ENCODE measurements at regions not wholly inside any gene's neighbourhood (a gene's known extent, or its start where the extent isn't known, plus 50 kb on each side); places are given as distances from the start of the nearest gene placed in this dataset.
"Not testable (repeated sequence)": the region's sequence is repeated elsewhere in the genome, so short reads cannot be mapped to it uniquely, and the experiment has no call there.

DNA sequence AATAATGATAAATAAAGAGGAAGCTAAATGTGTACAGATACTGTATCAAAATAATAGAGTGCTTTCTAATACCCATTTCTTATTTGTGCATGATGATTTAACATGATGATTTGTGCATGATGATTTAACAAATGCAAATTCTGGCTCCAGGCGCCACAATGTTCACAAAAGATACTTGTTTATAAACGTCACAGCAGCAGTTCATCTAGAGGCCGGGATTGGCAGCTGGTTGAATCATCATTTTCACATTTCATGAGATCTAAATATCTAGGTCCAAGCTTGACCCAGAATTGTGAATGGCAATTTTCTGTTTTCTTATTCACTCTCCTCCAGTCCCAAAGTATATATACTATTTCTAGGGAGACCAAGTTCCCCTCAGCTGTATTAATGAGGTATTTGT lies 322.0 kb downstream of the SUCLG1 start:
- DNase-seq (ENCODE audit: low read depth in 3 of 3): no peak

DNA sequence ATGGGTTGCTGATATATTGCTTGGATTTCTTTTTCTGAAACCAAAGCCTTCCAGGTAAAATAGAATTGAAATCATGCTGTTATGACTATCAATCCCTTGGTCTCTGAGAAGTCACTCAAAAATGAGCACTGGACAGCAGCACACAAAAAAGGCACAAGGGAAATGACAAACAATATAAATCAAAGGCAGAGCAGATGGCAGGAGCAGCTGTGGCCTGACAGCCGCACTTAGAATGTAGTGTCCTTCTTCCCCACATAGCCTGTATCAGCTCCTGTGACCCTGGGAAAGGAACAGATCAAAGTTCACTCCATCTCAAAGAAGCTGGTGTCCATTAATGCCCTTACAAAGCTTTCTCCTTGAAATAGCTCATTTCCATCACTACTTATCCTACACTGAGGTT lies 326.7 kb downstream of the SUCLG1 start:
- no peak for DNase-seq (ENCODE audit: low read depth in 3 of 3)

DNA sequence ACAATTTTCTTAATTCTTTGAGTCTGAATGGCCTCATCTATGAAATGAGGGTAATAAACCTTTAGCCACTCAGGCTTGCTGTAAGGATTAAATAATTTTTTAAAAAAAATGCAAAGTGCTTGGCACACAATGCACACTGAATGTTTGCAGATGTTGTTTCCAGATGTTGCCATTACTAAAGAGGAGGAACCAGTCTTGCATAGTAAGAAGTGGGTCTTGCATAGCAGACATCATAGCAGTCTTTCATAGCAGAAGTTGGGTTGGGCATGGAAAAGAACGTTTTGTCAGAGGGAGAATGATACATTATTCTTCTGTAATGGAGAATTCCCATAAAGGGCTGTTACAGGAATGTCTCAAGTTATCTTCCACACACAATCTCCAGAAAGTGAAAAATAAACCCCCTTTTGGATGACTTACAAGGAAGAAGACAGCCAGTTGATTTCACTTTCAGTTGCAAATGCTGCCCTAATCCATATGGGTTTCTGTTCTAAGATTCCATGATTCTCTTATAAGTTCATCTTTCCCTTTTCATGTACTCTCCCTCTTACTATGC lies 327.7 kb downstream of the SUCLG1 start:
- DNase-seq (ENCODE audit: low read depth in 3 of 3): no peak

DNA sequence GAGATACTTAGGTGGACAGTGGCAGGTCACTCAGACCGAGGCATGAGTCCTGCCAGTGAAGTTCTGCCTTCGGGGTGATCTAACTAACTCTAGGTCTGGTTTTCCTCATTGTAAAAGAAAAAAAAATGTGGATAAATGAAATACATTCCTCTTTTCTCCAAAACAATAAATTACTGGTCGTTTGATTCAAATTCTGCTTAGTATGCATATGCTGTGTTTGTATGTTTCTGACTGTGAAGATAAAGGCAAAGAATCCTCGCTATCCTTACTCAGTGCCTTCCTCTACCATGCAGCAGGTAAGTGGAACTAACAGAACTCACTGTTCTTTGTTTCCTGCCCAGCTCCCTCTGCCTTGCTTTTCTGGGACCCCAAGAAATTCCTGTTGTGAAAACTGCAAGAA lies 330.1 kb downstream of the SUCLG1 start:
- DNase-seq (ENCODE audit: low read depth in 3 of 3): no peak

DNA sequence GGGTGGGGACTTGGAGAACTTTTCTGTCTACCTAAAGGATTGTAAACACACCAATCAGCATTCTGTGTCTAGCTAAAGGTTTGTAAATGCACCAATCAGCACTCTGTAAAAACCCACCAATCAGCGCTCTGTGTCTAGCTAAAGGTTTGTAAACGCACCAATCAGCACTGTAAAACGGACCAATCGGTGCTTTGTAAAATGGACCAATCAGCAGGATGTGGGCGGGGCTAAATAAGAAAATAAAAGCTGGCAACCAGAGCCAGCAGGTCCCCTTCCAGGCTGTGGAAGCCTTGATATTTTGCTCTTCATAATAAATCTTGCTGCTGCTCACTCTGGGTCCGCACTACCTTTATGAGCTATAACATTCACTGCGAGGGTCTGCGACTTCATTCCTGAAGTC lies 331.3 kb downstream of the SUCLG1 start:
- not testable (repeated sequence) for DNase-seq (ENCODE audit: low read depth in 3 of 3)

DNA sequence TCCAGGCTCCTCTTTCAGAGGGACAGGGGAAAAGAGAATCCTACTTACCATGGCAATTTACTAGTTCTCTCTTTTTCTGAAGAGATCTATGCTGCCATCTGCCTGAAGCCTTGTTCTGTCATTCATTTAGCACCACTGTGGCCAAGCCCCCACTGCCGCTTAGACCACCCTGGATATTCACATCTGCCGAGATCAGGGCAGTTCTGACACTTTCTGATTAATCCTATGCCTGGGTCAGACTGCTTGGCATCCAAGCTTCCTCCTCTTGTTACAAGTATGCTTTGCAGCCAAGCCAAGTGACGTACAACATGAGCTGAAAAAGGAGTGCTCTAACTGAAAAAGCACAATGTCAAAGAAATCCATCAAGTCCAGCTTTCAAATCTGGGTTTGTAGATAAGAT lies 332.6 kb downstream of the SUCLG1 start:
- no peak for DNase-seq (ENCODE audit: low read depth in 3 of 3)

DNA sequence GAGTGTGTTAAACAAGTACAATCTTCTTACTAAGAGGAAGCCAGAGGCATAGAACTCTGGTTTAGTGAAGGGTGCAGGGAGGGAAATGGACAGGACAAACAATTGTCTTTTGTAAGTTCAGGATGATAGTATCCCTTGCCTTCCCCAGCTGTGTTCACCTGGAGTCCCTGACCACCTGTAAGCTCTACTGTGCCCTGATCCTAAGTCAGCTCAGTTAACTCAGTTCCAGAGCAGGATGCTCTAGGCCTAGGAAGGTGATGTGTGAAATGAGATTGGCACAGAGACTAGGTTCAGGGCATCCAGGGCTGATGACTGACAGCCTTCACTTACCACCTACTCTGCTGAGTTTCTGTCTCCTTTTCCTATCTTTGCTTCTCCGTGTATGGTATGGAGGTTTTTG lies 333.0 kb downstream of the SUCLG1 start:
- DNase-seq (ENCODE audit: low read depth in 3 of 3): no peak

DNA sequence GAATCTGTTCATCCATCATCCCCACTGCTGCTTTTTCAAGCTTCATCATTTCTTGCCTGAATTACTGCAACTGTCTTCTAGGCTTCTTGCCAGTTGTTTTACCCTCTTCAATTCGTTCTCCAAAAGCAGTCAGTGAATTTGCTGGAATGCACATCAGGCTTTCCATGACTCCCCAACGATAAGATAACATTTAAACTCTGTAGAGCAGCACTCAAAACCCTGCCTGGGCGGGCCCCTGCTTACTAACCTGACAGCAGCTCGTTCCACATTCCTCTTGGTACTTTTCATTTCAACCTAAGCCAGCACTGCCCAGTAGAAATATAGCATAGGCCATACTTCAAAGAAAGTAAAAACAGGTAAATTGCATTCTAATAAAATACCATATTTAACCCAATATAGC lies 342.9 kb downstream of the SUCLG1 start:
- no peak for DNase-seq (ENCODE audit: low read depth in 3 of 3)

DNA sequence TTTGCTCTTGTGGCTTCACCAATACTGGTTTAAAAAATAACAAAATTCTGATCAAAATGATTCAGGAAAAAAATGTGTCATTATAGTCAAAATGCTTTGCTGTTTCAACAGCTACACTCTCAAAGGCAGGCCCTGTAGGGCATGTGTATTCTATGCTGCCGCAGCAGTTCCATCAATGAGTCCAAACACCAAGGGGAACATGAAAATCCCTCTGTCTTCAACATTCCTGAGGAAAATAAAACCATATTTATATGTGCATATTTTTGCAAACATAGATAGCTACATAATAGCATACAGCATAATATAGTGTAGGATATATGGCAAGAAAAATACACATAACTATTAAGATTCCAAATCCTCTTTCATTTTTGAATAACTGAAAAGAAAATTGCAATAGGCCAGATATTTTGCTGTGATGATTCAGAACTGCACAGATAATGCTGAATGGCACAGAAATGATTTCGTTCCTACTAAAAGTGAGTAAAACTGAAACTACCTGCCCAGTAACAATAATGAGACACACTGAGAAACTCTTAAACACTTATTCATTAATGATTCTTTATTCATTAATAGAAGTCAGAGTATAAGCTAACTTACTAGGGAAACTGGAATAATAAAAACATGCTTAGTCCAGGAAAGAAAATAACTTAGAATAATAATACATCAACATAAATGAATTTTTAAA lies 343.8 kb downstream of the SUCLG1 start:
- DNase-seq (ENCODE audit: low read depth in 3 of 3): no peak

DNA sequence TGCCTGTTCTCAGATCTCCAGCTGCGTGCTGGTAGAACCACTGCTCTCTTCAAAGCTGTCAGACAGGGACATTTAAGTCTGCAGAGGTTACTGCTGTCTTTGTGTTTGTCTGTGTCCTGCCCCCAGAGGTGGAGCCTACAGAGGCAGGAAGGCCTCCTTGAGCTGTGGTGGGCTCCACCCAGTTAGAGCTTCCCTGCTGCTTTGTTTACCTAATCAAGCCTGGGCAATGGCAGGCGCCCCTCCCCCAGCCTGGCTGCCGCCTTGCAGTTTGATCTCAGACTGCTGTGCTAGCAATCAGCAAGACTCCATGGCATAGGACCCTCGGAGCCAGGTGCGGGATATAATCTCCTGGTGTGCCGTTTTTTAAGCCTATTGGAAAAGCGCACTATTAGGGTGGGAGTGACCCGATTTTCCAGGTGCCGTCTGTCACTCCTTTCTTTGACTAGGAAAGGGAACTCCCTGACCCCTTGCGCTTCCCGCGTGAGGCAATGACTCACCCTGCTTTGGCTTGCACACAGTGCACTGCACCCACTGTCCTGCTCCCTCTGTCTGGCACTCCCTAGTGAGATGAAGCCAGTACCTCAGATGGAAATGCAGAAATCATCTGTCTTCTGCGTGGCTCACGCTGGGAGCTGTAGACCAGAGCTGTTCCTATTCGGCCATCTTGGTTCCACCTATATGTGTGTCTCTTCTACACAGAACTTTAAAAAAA lies 355.1 kb downstream of the SUCLG1 start:
- DNase-seq (ENCODE audit: low read depth in 3 of 3): not testable (repeated sequence)

DNA sequence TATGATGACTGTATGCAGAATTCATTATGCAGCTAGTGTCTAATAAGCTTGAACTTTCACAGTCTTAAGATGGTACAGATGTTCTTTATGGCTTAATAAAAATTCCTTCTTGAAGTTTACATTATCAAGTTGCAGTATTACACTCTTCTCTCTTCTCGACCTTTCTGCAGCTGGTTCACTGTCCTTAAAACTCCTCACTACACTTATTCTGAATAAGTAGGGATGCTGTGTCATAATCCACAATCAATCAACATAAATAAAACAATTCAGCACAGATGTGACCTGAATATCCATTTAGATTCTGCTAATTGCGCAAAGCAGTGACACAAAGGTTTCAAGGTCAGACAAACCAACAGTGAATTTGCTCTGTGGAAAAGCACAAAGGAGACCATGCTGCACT lies 356.8 kb downstream of the SUCLG1 start:
- no peak for DNase-seq (ENCODE audit: low read depth in 3 of 3)

DNA sequence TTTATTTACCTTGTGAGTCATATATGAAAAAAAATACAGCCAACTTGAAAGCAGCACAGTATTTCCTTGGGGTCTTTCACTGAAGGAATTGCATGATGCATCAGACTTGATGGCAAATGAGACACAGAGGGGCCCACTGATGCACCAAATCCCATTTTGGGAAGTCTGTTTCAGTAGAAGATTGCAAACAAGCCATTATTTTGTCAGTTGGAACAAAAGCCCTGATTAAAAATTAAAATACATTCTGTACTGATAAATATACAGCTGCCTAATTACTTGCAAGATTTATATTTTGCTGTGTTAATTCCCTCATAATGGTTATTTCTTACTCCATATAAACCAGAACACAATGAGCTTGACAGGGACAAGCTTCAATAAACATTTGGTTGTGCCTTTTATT lies 370.4 kb downstream of the SUCLG1 start:
- DNase-seq (ENCODE audit: low read depth in 3 of 3): no peak

DNA sequence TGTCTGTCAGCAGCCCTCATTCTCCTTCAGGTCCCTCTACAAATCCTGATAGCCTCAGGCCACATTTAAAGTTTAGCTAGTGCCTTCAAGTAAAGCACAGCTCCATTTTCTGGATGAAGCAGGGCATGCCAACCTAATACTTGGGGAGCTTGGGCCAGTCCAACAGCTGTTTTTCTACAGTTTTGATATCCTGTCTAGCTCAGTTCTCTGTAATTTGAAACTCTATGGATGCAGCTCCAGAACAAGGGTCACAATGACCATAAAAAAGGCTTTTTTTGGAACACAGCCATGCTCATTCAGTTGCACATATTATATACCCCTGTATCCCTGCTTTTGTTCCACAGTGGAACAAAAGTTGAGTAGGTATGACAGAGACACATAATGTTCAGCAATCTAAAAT lies 373.5 kb downstream of the SUCLG1 start:
- DNase-seq (ENCODE audit: low read depth in 3 of 3): no peak

DNA sequence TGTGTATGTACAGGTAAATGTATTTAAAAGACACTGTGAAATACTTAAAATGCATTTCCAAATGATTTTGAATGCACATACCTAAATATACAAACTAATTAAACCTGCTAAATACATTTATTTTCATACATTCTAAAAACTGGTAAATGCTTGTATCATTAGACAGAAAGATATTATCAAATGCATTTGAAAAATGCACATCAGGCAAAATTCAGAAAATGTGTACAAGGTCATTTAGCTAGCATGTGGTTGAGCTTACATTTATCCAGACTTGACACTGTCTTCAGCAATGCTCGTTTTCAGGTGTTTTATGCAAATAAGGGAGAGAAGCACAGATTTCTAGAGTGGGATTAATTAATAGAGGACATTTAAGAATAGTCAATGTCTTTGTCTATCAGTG lies 374.2 kb downstream of the SUCLG1 start:
- no peak for DNase-seq (ENCODE audit: low read depth in 3 of 3)

DNA sequence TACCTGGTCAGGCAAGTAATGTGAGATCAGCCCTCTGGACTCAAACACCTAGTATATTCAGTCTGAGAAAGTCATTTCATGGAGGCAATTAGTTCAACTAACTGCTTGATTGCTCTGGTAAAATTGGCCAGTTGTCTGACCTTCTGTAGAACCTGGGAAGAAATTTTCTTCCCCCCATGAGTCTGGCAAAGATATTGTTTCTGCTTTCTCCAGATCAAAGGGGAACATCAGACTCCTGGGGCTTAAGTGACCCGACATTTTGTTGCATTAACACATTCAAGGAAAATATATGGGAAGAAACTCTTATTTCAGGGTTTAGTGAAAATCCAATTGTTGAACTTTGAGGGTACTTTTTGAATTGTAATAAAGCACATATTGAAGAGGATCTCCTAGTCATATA lies 375.1 kb downstream of the SUCLG1 start:
- DNase-seq (ENCODE audit: low read depth in 3 of 3): no peak

DNA sequence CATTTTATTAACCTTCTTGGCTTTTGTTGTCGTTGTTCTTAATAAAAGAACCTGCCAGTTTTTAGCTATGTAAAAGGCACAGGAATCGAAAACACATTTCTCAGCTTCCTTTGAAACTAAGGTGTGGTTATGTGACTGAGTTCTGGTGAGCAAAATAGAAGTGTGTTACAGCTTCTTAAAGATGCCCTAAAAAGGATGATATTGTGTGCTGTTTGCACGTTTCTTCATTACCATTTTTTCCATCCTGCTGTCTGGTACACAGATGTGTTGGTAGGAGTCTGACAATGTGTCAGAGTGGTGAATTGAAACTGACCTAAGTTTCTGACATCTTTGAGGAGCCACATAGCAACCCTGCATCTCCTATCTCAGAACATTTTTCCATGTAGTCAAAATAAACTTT lies 380.6 kb downstream of the SUCLG1 start:
- DNase-seq (ENCODE audit: low read depth in 3 of 3): no peak

DNA sequence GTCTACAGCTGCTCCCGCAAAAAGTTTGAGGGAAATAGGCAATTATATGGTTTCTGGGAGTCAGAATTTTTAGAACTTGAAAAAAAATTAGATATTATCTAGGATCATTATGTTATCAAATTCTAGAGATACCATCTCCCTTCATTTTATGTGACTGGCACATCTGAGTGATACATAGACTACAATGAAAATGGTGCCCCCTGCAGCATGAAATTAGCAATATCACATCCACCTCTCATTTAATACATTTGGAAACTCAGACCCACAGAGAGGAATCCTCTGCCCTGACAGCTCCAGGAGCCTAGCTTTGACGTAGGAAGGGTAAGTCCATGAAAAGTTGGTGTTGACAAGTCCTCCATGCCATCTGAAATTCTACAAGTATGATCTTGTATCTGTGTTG lies 381.6 kb downstream of the SUCLG1 start:
- DNase-seq (ENCODE audit: low read depth in 3 of 3): no peak

DNA sequence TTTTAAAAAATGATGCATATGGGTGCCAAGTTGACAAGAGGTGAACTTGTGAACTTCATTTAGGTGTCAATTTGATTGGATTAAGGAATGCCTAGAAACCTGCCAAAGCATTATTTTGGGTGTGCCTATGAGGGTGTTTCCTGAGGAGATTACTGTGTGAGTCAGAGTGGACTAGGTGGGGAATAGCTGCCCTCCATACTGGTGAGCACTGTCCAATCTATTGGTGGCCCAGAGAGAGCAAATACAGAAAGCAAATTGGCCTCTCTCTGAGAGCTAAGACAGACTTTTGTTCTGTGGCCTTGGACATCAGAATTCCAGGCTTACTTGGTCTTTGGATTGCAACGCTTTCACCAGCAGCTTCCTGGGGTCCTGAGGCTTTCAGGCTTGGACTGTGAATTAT lies 388.0 kb downstream of the SUCLG1 start:
- DNase-seq (ENCODE audit: low read depth in 3 of 3): no peak

DNA sequence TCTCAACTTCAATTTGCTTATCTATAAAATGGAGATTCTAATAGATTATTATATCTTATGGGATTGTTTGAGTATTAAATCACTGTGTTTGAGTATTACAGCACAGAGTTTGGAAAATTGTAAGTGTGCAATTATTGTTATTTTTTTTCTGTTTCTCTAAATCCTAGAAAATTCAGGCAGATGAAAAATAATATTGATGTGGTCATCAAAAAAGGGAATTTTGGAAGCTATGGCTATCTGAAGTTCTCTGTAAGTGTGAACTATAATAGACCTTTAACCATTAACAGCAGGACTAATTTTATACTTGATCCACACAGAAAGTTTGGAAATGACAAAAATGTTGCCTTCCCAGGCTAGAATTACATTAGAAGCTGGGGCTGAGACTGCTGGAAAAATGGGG lies 393.2 kb downstream of the SUCLG1 start:
- DNase-seq (ENCODE audit: low read depth in 3 of 3): no peak

DNA sequence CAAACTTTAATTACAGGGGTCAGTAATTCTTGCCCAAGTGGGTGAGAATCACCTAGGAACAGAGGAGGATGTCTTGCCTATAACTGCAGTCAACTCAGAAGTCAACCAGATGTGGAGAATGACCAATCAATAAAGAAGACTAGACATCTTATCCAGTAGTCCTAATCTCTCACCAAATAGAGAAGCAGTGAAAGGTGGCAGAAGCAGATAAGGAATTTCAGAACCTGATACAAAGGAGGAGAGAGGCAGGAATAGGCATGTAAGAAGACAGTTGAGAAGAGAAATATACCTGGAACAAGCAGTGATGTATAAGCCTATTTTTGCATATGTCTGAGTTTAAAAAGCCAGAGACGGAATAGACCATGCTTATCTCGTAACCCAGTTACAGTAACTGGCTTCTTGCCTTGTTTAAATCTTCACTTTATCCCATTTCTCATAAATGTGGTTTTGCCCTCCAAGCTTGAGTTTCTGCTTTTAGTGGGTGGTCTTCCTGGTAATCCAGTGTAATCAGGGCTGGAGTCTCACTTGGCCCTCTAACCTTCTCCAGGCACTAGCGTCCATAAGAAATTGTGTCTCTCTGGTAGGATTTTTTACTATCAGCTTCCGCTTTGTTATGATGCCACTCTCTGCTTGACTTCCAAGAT lies 401.0 kb downstream of the SUCLG1 start:
- DNase-seq (ENCODE audit: low read depth in 3 of 3): no peak

DNA sequence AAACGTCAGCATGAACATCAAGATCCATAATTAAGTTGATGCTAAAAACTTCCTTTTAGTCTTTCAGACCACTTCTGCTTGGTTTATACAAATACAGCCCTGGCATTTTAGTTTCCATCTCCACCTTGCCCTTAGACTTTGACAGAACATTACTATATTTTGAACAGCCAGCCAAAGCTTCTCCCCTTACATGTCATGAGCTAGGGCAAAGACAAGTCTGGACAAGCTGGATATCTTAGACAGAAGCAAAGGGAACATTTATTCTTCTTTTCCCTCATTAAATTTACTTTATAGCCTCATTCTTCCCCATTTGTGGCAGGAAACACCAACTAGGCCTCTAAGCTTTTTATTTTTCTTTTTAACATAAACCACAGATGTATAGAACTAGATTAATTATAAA lies 403.3 kb downstream of the SUCLG1 start:
- DNase-seq (ENCODE audit: low read depth in 3 of 3): no peak

DNA sequence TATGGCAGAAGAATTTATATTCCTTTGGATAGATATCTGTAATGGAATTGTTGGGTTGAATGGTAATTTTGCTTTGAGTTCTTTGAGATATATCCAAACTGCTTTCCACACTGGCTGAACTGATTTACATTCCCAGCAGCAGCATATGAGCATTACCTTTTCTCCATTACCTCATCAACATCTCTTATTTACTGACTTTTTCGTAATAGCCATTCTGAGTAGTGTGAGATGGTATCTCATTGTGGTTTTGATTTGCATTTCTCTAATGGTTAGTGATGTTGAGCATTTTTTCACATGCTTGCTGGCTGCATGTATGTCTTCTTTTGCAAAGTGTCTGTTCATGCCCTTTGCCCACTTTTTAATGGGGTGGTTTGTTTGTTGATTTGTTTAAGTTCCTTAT lies 404.5 kb downstream of the SUCLG1 start:
- DNase-seq (ENCODE audit: low read depth in 3 of 3): not testable (repeated sequence)

DNA sequence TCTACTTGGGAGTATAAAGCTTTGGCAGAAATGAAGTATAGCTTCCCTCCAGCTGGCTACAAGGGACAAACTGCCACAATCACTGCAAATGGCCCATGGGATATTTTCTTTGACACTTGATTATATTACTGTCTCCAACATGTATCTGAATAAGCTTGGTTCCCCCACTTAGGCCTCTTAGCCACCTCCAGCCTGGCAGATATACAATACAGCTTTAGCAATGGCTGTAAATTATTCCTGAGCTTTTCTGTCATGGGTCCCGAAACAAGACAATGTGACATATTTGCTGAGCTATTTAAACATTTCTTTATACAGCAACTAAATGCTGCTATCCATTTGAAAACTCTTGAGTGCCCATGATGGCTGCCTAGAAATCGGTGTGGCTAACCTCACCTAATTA lies 406.2 kb downstream of the SUCLG1 start:
- DNase-seq (ENCODE audit: low read depth in 3 of 3): no peak

Data from stimulated activated CD4-positive, alpha-beta T cell treated with anti-CD3 and anti-CD28 coated beads, TNF-alpha, amount 100 ng/mL, for 4 hours (primary cell).